ENCODE measurements at regions not wholly inside any gene's neighbourhood (a gene's known extent, or its start where the extent isn't known, plus 50 kb on each side); places are given as distances from the start of the nearest gene placed in this dataset.
A peak's percentile ranks its signal among the peaks of the same experiment; 100 is the strongest.

GRCh38 chr6:97406633-97407032, 123.6 kb upstream of the MMS22L start:
- TF ChIP-seq POU2F2 (IDR thresholded peaks at IDR 0.05; ENCODE audit: low read depth, low read length) = no peak
- no peak for TF ChIP-seq SPI1 (IDR thresholded peaks at IDR 0.05; ENCODE audit: low read depth, low read length)
- TF ChIP-seq TAF1 (IDR thresholded peaks at IDR 0.05; ENCODE audit: low read depth, low read length) = no peak
- TF ChIP-seq POLR2AphosphoS5 (IDR thresholded peaks at IDR 0.05; ENCODE audit: low read depth, low read length) = no peak
- TF ChIP-seq POLR2A (IDR thresholded peaks at IDR 0.05; ENCODE audit: low read depth, low read length) = no peak
- TF ChIP-seq PAX5 (IDR thresholded peaks at IDR 0.05; ENCODE audit: insufficient read depth, low read length, severe bottlenecking) = no peak
- FAIRE-seq (no peak), DNase-seq (ENCODE audit: insufficient read length, low spot score) (no peak)

DNA sequence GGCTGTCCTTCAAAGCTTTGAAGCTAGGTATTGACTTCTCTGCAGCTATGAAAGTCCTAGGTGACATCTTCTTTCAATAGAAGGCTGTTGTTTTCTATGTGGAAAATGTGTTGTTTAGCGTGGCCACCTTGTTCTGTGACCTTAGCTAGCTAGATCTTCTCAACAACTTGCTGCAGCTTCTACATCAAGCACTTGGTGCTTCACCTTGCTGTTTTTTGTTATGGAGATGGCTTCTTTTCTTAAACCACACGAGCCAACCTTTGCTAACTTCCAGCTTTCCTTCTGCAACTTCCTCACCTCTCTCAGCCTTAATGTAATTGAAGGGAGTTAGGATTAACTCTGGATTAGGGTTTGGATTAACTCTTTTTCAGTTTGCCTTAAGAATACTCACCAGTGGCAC, 128.6 kb upstream of the MMS22L start:
- FAIRE-seq = no peak
- TF ChIP-seq POU2F2 (IDR thresholded peaks at IDR 0.05; ENCODE audit: low read depth, low read length) (no peak), SPI1 (IDR thresholded peaks at IDR 0.05; ENCODE audit: low read depth, low read length) (no peak), POLR2AphosphoS5 (IDR thresholded peaks at IDR 0.05; ENCODE audit: low read depth, low read length) (no peak), POLR2A (IDR thresholded peaks at IDR 0.05; ENCODE audit: low read depth, low read length) (no peak), PAX5 (IDR thresholded peaks at IDR 0.05; ENCODE audit: insufficient read depth, low read length, severe bottlenecking) (no peak), TAF1 (IDR thresholded peaks at IDR 0.05; ENCODE audit: low read depth, low read length) (no peak)
- no peak for DNase-seq (ENCODE audit: insufficient read length, low spot score)

DNA sequence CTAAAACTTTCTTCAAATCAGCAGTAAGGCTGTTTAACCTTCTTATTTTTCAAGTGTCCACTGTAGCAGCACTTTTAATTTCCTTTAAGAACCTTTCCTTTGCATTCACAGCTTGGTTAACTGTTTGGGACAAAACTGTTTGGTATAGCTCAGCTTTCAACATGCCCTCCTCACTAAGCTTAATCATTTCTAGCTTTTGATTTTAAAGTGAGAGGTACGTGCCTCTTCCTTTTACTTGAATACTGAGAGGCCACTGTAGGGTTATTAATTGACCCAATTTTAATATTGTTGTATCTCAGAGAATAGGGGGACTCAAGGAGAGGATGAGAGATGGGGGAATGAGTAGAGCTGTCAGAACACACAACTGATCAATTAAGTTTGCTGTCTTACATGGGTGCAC, 129.5 kb upstream of the MMS22L start:
- DNase-seq (ENCODE audit: insufficient read length, low spot score) (no peak), FAIRE-seq (no peak)
- no peak for TF ChIP-seq SPI1 (IDR thresholded peaks at IDR 0.05; ENCODE audit: low read depth, low read length)

DNA sequence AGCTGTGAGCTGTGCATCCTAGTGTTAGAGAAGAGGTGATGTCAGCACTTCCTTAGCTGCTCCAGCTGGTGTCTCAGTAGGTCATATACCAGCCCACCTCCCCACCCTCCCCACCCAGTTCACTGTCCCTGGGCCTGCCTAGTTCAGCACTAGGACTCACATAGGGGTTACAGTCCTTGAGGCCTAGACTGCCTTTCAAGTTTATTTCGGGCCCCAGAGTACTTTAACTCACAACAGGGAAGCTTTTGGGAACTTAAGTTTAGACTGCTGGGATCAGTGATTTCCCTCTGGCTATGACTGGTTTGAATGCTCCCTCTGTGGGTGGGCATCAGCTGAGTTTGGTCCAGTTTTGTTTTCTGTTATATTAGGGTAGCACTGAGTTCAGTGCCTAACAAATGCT, 139.2 kb upstream of the MMS22L start:
- FAIRE-seq (no peak), DNase-seq (ENCODE audit: insufficient read length, low spot score) (no peak)
- TF ChIP-seq POU2F2 (IDR thresholded peaks at IDR 0.05; ENCODE audit: low read depth, low read length) = no peak
- no peak for TF ChIP-seq POLR2AphosphoS5 (IDR thresholded peaks at IDR 0.05; ENCODE audit: low read depth, low read length)
- TF ChIP-seq TAF1 (IDR thresholded peaks at IDR 0.05; ENCODE audit: low read depth, low read length) = no peak
- TF ChIP-seq SPI1 (IDR thresholded peaks at IDR 0.05; ENCODE audit: low read depth, low read length) = no peak
- no peak for TF ChIP-seq PAX5 (IDR thresholded peaks at IDR 0.05; ENCODE audit: insufficient read depth, low read length, severe bottlenecking)
- no peak for TF ChIP-seq POLR2A (IDR thresholded peaks at IDR 0.05; ENCODE audit: low read depth, low read length)

DNA sequence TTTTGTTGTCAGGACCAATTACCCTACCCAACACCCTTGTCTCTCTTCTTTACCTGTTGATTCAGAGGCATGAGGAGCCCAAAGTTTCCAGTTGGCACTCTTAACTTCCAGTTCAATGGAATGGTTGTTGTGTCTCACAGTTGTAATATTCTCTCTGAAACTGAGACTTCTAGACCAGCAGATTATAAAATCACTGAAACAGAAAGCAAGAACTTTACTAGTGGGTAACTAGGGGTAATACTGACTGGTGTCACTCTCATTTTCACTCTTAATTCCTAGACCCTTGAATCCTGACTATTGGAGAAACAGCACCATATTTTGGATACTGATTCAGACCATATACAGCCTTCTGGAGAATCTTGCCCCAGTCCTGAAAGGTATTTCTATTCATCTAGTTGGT, 140.2 kb upstream of the MMS22L start:
- DNase-seq (ENCODE audit: insufficient read length, low spot score) (no peak), FAIRE-seq (no peak)
- TF ChIP-seq SPI1 (IDR thresholded peaks at IDR 0.05; ENCODE audit: low read depth, low read length) = no peak
- TF ChIP-seq POLR2A (IDR thresholded peaks at IDR 0.05; ENCODE audit: low read depth, low read length) = no peak
- TF ChIP-seq TAF1 (IDR thresholded peaks at IDR 0.05; ENCODE audit: low read depth, low read length) = no peak
- no peak for TF ChIP-seq POU2F2 (IDR thresholded peaks at IDR 0.05; ENCODE audit: low read depth, low read length)
- no peak for TF ChIP-seq PAX5 (IDR thresholded peaks at IDR 0.05; ENCODE audit: insufficient read depth, low read length, severe bottlenecking)
- TF ChIP-seq POLR2AphosphoS5 (IDR thresholded peaks at IDR 0.05; ENCODE audit: low read depth, low read length) = no peak

DNA sequence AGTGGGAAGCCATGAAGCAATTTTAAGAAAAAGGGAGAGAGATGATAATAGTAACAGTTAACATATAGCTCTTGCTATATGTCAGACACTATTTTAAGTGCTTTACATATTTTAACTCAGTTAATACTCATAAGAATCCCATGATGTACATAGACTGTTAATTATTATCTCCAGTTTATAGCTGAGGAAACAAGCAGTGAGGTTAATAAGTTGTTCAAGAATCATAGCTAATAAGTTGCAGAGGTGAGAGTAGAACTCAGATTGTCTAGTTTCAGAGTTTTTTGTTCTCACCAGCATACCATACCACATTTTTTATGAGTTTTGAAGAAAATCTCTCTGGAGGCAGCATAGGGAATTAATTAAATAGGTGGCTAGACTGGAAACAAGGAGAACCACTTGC, 144.6 kb upstream of the MMS22L start:
- DNase-seq (ENCODE audit: insufficient read length, low spot score) (no peak), FAIRE-seq (no peak)
- TF ChIP-seq PAX5 (IDR thresholded peaks at IDR 0.05; ENCODE audit: insufficient read depth, low read length, severe bottlenecking) = no peak
- TF ChIP-seq POLR2AphosphoS5 (IDR thresholded peaks at IDR 0.05; ENCODE audit: low read depth, low read length) = no peak
- no peak for TF ChIP-seq POLR2A (IDR thresholded peaks at IDR 0.05; ENCODE audit: low read depth, low read length)
- no peak for TF ChIP-seq SPI1 (IDR thresholded peaks at IDR 0.05; ENCODE audit: low read depth, low read length)
- no peak for TF ChIP-seq POU2F2 (IDR thresholded peaks at IDR 0.05; ENCODE audit: low read depth, low read length)
- TF ChIP-seq TAF1 (IDR thresholded peaks at IDR 0.05; ENCODE audit: low read depth, low read length) = no peak

DNA sequence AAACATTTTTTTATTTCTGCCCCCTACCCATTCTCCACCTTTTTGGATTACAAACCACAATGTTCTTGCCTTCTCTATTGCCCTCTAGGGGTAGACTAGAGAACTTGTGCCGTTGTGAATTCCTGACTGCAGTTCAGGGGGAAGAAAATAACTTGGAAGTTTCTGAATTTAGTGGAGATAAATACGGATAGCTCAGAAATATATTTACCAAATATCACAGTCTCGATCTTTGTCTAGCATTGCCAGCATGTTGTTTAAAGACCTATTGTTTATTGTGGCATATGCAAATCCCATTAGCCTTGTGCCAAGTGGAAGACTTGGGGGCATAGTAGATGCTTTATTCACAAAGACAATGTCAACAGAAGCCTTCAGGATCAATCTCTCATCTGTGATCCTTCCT, 154.1 kb upstream of the MMS22L start:
- DNase-seq (ENCODE audit: insufficient read length, low spot score) = peak; percentile 4
- no peak for FAIRE-seq
- TF ChIP-seq POLR2A (IDR thresholded peaks at IDR 0.05; ENCODE audit: low read depth, low read length) (no peak), PAX5 (IDR thresholded peaks at IDR 0.05; ENCODE audit: insufficient read depth, low read length, severe bottlenecking) (no peak)

DNA sequence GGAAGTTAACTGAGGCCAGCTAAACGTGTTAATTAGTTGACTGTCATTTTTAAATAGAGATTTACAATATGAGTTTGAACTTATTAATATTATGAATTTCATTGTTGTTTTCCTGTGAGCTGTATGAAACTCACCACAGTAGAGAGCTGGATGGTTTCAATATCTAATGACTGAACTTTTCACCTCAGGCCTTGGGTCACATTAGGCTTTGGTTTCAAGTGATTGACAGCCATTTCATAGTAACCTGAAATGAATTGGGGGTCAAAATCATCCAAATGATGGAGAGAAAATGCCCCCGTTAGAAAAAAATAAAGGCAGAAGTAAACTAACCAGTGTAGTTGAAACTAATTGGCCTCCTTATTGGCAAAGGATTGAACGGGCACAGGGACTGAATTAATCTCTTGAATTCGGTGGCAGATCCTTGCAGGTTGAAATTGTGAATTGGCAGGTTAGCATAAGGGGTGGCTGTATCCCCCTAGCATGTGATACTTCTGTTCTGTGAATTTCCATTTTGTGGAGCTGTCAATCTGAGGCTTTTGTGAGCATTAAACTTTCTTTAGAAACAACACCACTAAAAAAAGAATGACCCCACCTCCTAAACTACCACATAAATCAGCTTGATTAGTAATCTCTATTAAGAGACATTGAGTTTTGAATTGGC, 155.1 kb upstream of the MMS22L start:
- TF ChIP-seq POLR2AphosphoS5 (IDR thresholded peaks at IDR 0.05; ENCODE audit: low read depth, low read length) (no peak), SPI1 (IDR thresholded peaks at IDR 0.05; ENCODE audit: low read depth, low read length) (no peak), TAF1 (IDR thresholded peaks at IDR 0.05; ENCODE audit: low read depth, low read length) (no peak), PAX5 (IDR thresholded peaks at IDR 0.05; ENCODE audit: insufficient read depth, low read length, severe bottlenecking) (no peak), POU2F2 (IDR thresholded peaks at IDR 0.05; ENCODE audit: low read depth, low read length) (no peak), POLR2A (IDR thresholded peaks at IDR 0.05; ENCODE audit: low read depth, low read length) (no peak)
- no peak for FAIRE-seq
- no peak for DNase-seq (ENCODE audit: insufficient read length, low spot score)

GRCh38 chr6:97440590-97441176, 157.7 kb upstream of the MMS22L start:
- FAIRE-seq = no peak
- TF ChIP-seq POLR2AphosphoS5 (IDR thresholded peaks at IDR 0.05; ENCODE audit: low read depth, low read length) = no peak
- no peak for TF ChIP-seq PAX5 (IDR thresholded peaks at IDR 0.05; ENCODE audit: insufficient read depth, low read length, severe bottlenecking)
- TF ChIP-seq POU2F2 (IDR thresholded peaks at IDR 0.05; ENCODE audit: low read depth, low read length) = no peak
- TF ChIP-seq POLR2A (IDR thresholded peaks at IDR 0.05; ENCODE audit: low read depth, low read length) = no peak
- TF ChIP-seq TAF1 (IDR thresholded peaks at IDR 0.05; ENCODE audit: low read depth, low read length) = no peak
- no peak for TF ChIP-seq SPI1 (IDR thresholded peaks at IDR 0.05; ENCODE audit: low read depth, low read length)
- DNase-seq (ENCODE audit: insufficient read length, low spot score) = no peak

- TF ChIP-seq POLR2AphosphoS5 (IDR thresholded peaks at IDR 0.05; ENCODE audit: low read depth, low read length) (no peak), SPI1 (IDR thresholded peaks at IDR 0.05; ENCODE audit: low read depth, low read length) (no peak), POU2F2 (IDR thresholded peaks at IDR 0.05; ENCODE audit: low read depth, low read length) (no peak), POLR2A (IDR thresholded peaks at IDR 0.05; ENCODE audit: low read depth, low read length) (no peak), PAX5 (IDR thresholded peaks at IDR 0.05; ENCODE audit: insufficient read depth, low read length, severe bottlenecking) (no peak), TAF1 (IDR thresholded peaks at IDR 0.05; ENCODE audit: low read depth, low read length) (no peak)
- FAIRE-seq (no peak), DNase-seq (ENCODE audit: insufficient read length, low spot score) (no peak)
These were observed 160.5 kb upstream of the MMS22L start for GRCh38 chr6:97443408-97444080.
